Liver (tissue), 8 donors: ENCODE measurements at regions not wholly inside any gene's neighbourhood (a gene's known extent, or its start where the extent isn't known, plus 50 kb on each side); places are given as distances from the start of the nearest gene placed in this dataset.
"Not testable (repeated sequence)": the region's sequence is repeated elsewhere in the genome, so short reads cannot be mapped to it uniquely, and the experiment has no call there.

Source experiments
- DNase-seq: peaks from one replicate; pipeline ENCODE4 v3.0.0-alpha.2; 2017; ENCODE audit warnings: low spot score
- H3K27ac ChIP-seq, 2 donors: one replicate each; pipeline ENCODE4 v1.7.0; 2013; ENCODE audit warnings: inconsistent platforms in 2 of 2, low read length in 2 of 2, control low read depth in 1 of 2, low read depth in 1 of 2, mild to moderate bottlenecking in 1 of 2
- H3K27me3 ChIP-seq, 4 donors: one replicate each; pipeline versions ENCODE4 v1.6.1 to v1.7.0; 2013; ENCODE audit warnings: low read length in 3 of 4, inconsistent platforms in 1 of 4, mild to moderate bottlenecking in 1 of 4, moderate library complexity in 1 of 4; ENCODE audit not compliant: control insufficient read depth in 4 of 4, insufficient read depth in 4 of 4
- H3K36me3 ChIP-seq, 4 donors: one replicate each; pipeline versions ENCODE4 v1.6.1 to v1.7.0; 2013; ENCODE audit warnings: low read length in 3 of 4, mild to moderate bottlenecking in 3 of 4, low read depth in 1 of 4, moderate library complexity in 1 of 4; ENCODE audit not compliant: control insufficient read depth in 4 of 4, insufficient read depth in 3 of 4
- H3K4me1 ChIP-seq, 4 donors: one replicate each; pipeline versions ENCODE4 v1.6.1 to v1.7.0; 2013; ENCODE audit warnings: low read length in 3 of 4, mild to moderate bottlenecking in 3 of 4, moderate library complexity in 1 of 4; ENCODE audit not compliant: control insufficient read depth in 4 of 4, insufficient read depth in 4 of 4
- H3K4me3 ChIP-seq, 3 donors: one replicate each; pipeline versions ENCODE4 v1.6.1 to v1.7.0; 2013; ENCODE audit warnings: low read length in 3 of 3, control low read depth in 1 of 3, low read depth in 1 of 3, mild to moderate bottlenecking in 1 of 3
- H3K9ac ChIP-seq, 2 donors: one replicate each; pipeline ENCODE4 v1.7.0; 2013; ENCODE audit warnings: low read length in 2 of 2, mild to moderate bottlenecking in 2 of 2, moderate library complexity in 2 of 2, control low read depth in 1 of 2, low read depth in 1 of 2
- H3K9me3 ChIP-seq, 4 donors: one replicate each; pipeline versions ENCODE4 v1.6.1 to v1.7.0; 2013; ENCODE audit warnings: low read length in 3 of 4; ENCODE audit not compliant: control insufficient read depth in 4 of 4
- ATF3 ChIP-seq: IDR thresholded peaks from 2 replicates; pipeline ENCODE4 v1.6.1; 2016; ENCODE audit warnings: antibody characterized with exemption
- CTCF ChIP-seq: fragments of 150-350 bp; IDR thresholded peaks from 2 replicates; pipeline ENCODE4 v1.5.1; 2017; ENCODE audit warnings: improper control_type of control experiment, low read depth, low read length; ENCODE audit not compliant: missing input control
- FOXA1 ChIP-seq: IDR thresholded peaks from 2 replicates; pipeline ENCODE4 v1.6.1; 2016; ENCODE audit warnings: antibody characterized with exemption
- GABPA ChIP-seq, 2 donors: IDR thresholded peaks in 1 of 2; conservative IDR thresholded peaks in 1 of 2; 2 replicates each; pipeline ENCODE4 v1.6.1; 2016; ENCODE audit warnings: antibody characterized with exemption in 2 of 2, mild to moderate bottlenecking in 1 of 2, moderate library complexity in 1 of 2
- HNF4A ChIP-seq, 2 donors: conservative IDR thresholded peaks; 2 replicates each; pipeline ENCODE4 v1.6.1; 2016; ENCODE audit warnings: antibody characterized with exemption in 2 of 2, mild to moderate bottlenecking in 2 of 2
- HNF4G ChIP-seq: IDR thresholded peaks from 2 replicates; pipeline ENCODE4 v1.6.1; 2016; ENCODE audit warnings: antibody characterized with exemption
- JUND ChIP-seq, 2 donors: IDR thresholded peaks; 2 replicates each; pipeline ENCODE4 v1.6.1; 2016; ENCODE audit warnings: antibody characterized with exemption in 2 of 2
- NR2F2 ChIP-seq: IDR thresholded peaks from 2 replicates; pipeline ENCODE4 v1.6.1; 2016; ENCODE audit warnings: antibody characterized with exemption
- RAD21 ChIP-seq, 2 donors: IDR thresholded peaks; 2 replicates each; pipeline ENCODE4 v1.6.1; 2016; ENCODE audit warnings: antibody characterized with exemption in 2 of 2, mild to moderate bottlenecking in 2 of 2
- REST ChIP-seq: IDR thresholded peaks from 2 replicates; pipeline ENCODE4 v1.6.1; 2016; ENCODE audit warnings: antibody characterized with exemption, mild to moderate bottlenecking
- SP1 ChIP-seq: IDR thresholded peaks from 2 replicates; pipeline ENCODE4 v1.6.1; 2018; ENCODE audit warnings: antibody characterized with exemption, mild to moderate bottlenecking
- ZBTB33 ChIP-seq: IDR thresholded peaks from 2 replicates; pipeline ENCODE4 v1.6.1; 2016; ENCODE audit warnings: antibody characterized with exemption
- WGBS: extraction: QIAGEN DNeasy Blood & Tissue Kit; methylation state at CpG from one replicate; pipeline ENCODE4 v1.1.7; 2013; 5-methylcytosine and 5-hydroxymethylcytosine counted together
- donor health status: healthy.
- donor health status: healthy.
- donor health status: healthy.
- donor health status: healthy.
- donor health status: healthy.

- H3K9ac ChIP-seq: no peak overlapping the region
- no peak overlapping the region for H3K27ac ChIP-seq
- no peak for DNase-seq
- H3K36me3 ChIP-seq: no peaks in the 10 kb centered on the region
- H3K4me3 ChIP-seq: no peak overlapping the region
- WGBS: 77% methylated on average over 8 of the region's 8 CpGs
- H3K27me3 ChIP-seq: no peaks in the 10 kb centered on the region
- no peak for TF ChIP-seq FOXA1
- no peak for TF ChIP-seq HNF4A (conservative IDR thresholded peaks at IDR 0.05)
- H3K4me1 ChIP-seq: no peaks in the 10 kb centered on the region
- peaks cover 0 to 8% (median 0%) of the 10 kb centered on the region in 4 donors for H3K9me3 ChIP-seq
Observed at GRCh38 chr12:41652981-41653380, 464.9 kb downstream of the PDZRN4 start.

- TF ChIP-seq ZBTB33: no peak
- TF ChIP-seq GABPA (IDR thresholded peaks at IDR 0.05 in 1 of 2, conservative IDR thresholded peaks at IDR 0.05 in 1 of 2): no peak
- TF ChIP-seq HNF4G: no peak
- no peak for TF ChIP-seq HNF4A (conservative IDR thresholded peaks at IDR 0.05)
- TF ChIP-seq NR2F2: no peak
- TF ChIP-seq ATF3: no peak
- TF ChIP-seq CTCF: no peak
- no peak for TF ChIP-seq FOXA1
- TF ChIP-seq JUND (IDR thresholded peaks at IDR 0.05): no peak
- Histone ChIP-seq H3K9ac (no peak overlapping the region), H3K4me1 (no peaks in the 10 kb centered on the region), H3K27me3 (peaks cover 0 to 3% (median 0%) of the 10 kb centered on the region in 4 donors), H3K4me3 (no peak overlapping the region), H3K36me3 (no peaks in the 10 kb centered on the region), H3K9me3 (no peaks in the 10 kb centered on the region), H3K27ac (no peak overlapping the region)
- no peak for DNase-seq
- 89% methylated on average over 1 of the region's 1 CpG for WGBS
Observed at GRCh38 chr12:41645624-41646023, 457.5 kb downstream of the PDZRN4 start.

- 93% methylated on average over 11 of the region's 11 CpGs for WGBS
- H3K9me3 ChIP-seq, H3K27ac ChIP-seq, H3K4me1 ChIP-seq, DNase-seq, H3K9ac ChIP-seq, H3K27me3 ChIP-seq, H3K36me3 ChIP-seq, H3K4me3 ChIP-seq: not testable (repeated sequence)
Observed at GRCh38 chr12:41642808-41643207, 454.7 kb downstream of the PDZRN4 start.

- H3K27ac ChIP-seq: no peak overlapping the region
- H3K27me3 ChIP-seq: no peaks in the 10 kb centered on the region
- no peaks in the 10 kb centered on the region for H3K4me1 ChIP-seq
- no peak overlapping the region for H3K9ac ChIP-seq
- no peaks in the 10 kb centered on the region for H3K36me3 ChIP-seq
- peaks cover 0 to 2% (median 0%) of the 10 kb centered on the region in 4 donors for H3K9me3 ChIP-seq
- WGBS: 79% methylated on average over 4 of the region's 4 CpGs
- DNase-seq: no peak
- H3K4me3 ChIP-seq: no peak overlapping the region
- TF ChIP-seq CTCF (no peak), REST (no peak), RAD21 (IDR thresholded peaks at IDR 0.05) (no peak), FOXA1 (no peak), SP1 (no peak)
Observed at GRCh38 chr12:41636653-41637052, 448.5 kb downstream of the PDZRN4 start.
